Activated CD8-positive, alpha-beta memory T cell treated with anti-CD3 and anti-CD28 coated beads, Interleukin-2, amount 50 U/mL, for 4 hours (primary cell): ENCODE measurements at regions not wholly inside any gene's neighbourhood (a gene's known extent, or its start where the extent isn't known, plus 50 kb on each side); places are given as distances from the start of the nearest gene placed in this dataset.
A peak's percentile ranks its signal among the peaks of the same experiment; 100 is the strongest.
"Not testable (repeated sequence)": the region's sequence is repeated elsewhere in the genome, so short reads cannot be mapped to it uniquely, and the experiment has no call there.

Source experiments
- DNase-seq: peaks from one replicate; pipeline ENCODE4 v3.0.0-alpha.2; 2020

- no peak for DNase-seq
These were observed 58.1 kb upstream of the TUNAR start for GRCh38 chr14:95818581-95818980.

GRCh38 chr14:95817271-95817670, 59.4 kb upstream of the TUNAR start:
- no peak for DNase-seq

- no peak for DNase-seq
These were observed 60.1 kb upstream of the TUNAR start for GRCh38 chr14:95816539-95816938.

GRCh38 chr14:95815226-95815690, 61.4 kb upstream of the TUNAR start:
- DNase-seq, result no peak

- DNase-seq, result no peak
These were observed 62.0 kb upstream of the TUNAR start for GRCh38 chr14:95814363-95815225.

GRCh38 chr14:95811813-95812212, 64.8 kb upstream of the TUNAR start:
- DNase-seq, result no peak

- no peak for DNase-seq
These were observed 68.3 kb upstream of the TUNAR start for GRCh38 chr14:95808371-95808770.

GRCh38 chr14:95796788-95797187, 79.8 kb upstream of the TUNAR start:
- no peak for DNase-seq

- no peak for DNase-seq
These were observed 74.0 kb upstream of the TCL1A start for GRCh38 chr14:95787941-95788340.

- DNase-seq, result no peak
These were observed 72.6 kb upstream of the TCL1A start for GRCh38 chr14:95786566-95786965.

- no peak for DNase-seq
These were observed 70.2 kb upstream of the TCL1A start for GRCh38 chr14:95784137-95784536.

- no peak for DNase-seq
These were observed 63.0 kb upstream of the TCL1A start for GRCh38 chr14:95776798-95777534.

- peak; percentile 48 for DNase-seq
These were observed 60.6 kb upstream of the TCL1A start for GRCh38 chr14:95774265-95775160.

- no peak for DNase-seq
These were observed 56.9 kb upstream of the TCL1A start for GRCh38 chr14:95770777-95771176.

GRCh38 chr14:95769976-95770375, 56.1 kb upstream of the TCL1A start:
- DNase-seq, result no peak

- not testable (repeated sequence) for DNase-seq
These were observed 55.5 kb upstream of the TCL1A start for GRCh38 chr14:95769431-95769830.

- DNase-seq, result no peak
These were observed 51.1 kb upstream of the TCL1A start for GRCh38 chr14:95765051-95765450.

GRCh38 chr14:95763875-95764274, 50.0 kb upstream of the TCL1A start:
- no peak for DNase-seq
